ENCODE measurements at regions not wholly inside any gene's neighbourhood (a gene's known extent, or its start where the extent isn't known, plus 50 kb on each side); places are given as distances from the start of the nearest gene placed in this dataset.

DNA sequence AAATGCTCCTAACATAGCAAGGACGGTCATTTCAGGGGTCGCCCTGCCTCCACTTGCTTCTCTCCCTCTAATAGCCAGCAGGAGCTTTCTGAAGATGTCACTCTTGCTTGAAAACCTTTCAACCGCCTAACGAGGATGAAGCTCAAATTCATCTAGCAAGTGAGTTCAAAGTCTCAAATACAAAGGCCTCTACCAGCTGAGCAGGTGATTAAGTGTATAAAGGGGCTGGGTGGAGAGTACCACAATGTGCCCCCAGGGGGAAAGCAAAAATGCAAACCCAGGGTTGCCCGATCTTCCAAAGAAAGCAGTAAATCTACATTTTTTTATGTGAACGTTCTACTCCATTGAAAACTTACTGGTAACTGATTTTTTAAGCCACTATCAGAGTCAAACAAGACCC, 50.4 kb upstream of the GRIP2 start:
- DNase-seq (ENCODE audit: insufficient read length, low spot score) (no peak), FAIRE-seq (no peak)

- DNase-seq (ENCODE audit: insufficient read length, low spot score) = no peak
- FAIRE-seq = no peak
Measured at GRCh38 chr3:14592390-14592789, 52.2 kb upstream of the GRIP2 start.

DNA sequence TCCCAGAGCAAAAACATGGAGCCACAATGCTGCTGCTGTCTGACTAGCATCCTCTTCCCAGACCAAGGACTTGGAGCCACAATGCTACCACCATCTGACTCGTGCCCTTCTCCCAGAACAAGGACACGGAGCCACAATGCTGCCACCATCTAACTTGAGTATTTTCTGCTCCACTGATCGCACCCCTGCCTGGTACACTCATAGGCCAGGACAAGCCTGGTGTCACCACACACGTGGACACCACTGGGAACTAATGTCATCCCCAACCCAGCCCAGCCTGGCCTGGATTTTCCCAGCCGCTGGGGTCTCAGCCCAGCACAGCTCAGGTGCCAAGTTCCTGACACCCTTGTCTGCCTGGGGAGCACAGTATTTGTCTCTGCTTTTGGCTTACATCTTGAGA, 52.7 kb upstream of the GRIP2 start:
- FAIRE-seq (no peak), DNase-seq (ENCODE audit: insufficient read length, low spot score) (no peak)

GRCh38 chr3:14594234-14594633, 54.1 kb upstream of the GRIP2 start:
- DNase-seq (ENCODE audit: insufficient read length, low spot score) = no peak
- FAIRE-seq = no peak

- FAIRE-seq = no peak
Measured at GRCh38 chr3:14595561-14595960, 55.4 kb upstream of the GRIP2 start.

GRCh38 chr3:14597266-14597665, 54.3 kb upstream of the CCDC174 start:
- FAIRE-seq (no peak), DNase-seq (ENCODE audit: insufficient read length, low spot score) (no peak)

More at GRCh38 chr3:14595561-14595960, 55.4 kb upstream of the GRIP2 start:
- no peak for DNase-seq (ENCODE audit: insufficient read length, low spot score)

DNA sequence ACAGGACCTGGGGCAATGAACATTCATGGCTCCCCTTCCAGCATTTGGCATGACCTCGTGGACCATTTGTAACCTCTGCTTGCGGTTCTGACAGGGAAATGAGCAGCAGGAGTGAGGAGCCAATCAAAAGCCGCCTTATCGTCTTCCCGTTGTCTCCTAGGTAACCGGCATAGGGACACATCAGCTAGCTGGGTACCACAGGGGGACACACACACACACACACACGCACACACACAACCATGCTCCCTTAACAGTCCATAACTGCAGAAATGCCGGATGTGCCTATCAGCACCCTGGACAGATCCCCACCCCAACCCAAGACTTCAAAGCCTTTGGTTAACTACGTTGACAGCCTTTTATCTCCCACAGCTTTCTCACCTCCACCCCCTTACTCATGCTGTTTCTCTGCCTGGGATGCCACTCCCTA, 53.4 kb upstream of the CCDC174 start:
- no peak for FAIRE-seq
- peak; percentile 47 for DNase-seq (ENCODE audit: insufficient read length, low spot score)

DNA sequence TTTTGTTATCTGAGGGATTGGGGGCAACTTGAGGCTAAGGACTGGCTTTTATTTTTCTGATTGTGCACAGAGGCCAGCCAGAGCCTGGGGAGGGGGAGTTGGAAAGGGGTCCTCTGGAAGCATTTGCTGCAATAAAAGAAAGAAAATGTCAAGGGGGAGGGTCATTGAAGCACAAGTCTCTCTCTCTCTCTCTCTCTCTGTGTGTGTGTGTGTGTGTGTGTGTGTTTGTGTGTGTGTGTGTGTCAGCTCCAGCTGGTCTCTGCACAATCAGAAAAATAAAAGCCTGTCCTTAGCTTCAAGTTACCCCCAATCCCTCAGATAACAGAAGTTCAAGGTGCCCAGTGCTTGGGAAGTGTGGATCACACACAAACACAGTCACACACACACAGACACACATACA, 52.1 kb upstream of the CCDC174 start:
- DNase-seq (ENCODE audit: insufficient read length, low spot score) = no peak
- no peak for FAIRE-seq

DNA sequence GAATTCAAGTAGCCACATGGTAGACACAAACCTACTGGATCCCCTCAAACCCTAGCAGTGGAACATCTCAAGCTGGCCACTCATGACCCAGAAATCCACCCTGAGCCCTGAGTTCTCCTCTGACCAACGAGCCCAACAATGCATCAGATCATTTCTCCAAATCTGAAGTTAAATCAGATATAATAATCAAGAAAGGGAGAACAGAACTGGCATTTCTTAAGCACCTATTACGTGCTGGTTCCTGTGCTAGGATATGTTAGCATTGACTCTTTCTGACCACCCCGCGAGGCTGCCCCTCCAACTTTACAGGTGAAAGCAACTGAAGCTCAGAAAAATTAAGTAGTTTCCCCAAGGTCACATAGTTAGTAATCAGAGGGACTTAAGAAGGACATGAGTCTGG, 51.5 kb upstream of the CCDC174 start:
- DNase-seq (ENCODE audit: insufficient read length, low spot score) (no peak), FAIRE-seq (no peak)

GRCh38 chr3:14600856-14601610, 50.5 kb upstream of the CCDC174 start:
- FAIRE-seq (no peak), DNase-seq (ENCODE audit: insufficient read length, low spot score) (no peak)

GRCh38 chr3:14601692-14602005, 49.9 kb upstream of the CCDC174 start:
- DNase-seq (ENCODE audit: insufficient read length, low spot score) = no peak
- no peak for FAIRE-seq
